DOHH2 (cell line): ENCODE measurements at regions not wholly inside any gene's neighbourhood (a gene's known extent, or its start where the extent isn't known, plus 50 kb on each side); places are given as distances from the start of the nearest gene placed in this dataset.

Source experiments
- CTCF ChIP-seq: fragments of 200-600 bp; sonication (generic); IDR thresholded peaks from one replicate; pipeline ENCODE4 v1.5.1; 2014; ENCODE audit warnings: antibody characterized with exemption, mild to moderate bottlenecking, low read depth, low read length; ENCODE audit not compliant: poor library complexity, severe bottlenecking
- EZH2phosphoT487 ChIP-seq: fragments of 200-600 bp; sonication (generic); IDR thresholded peaks from 2 replicates; pipeline ENCODE4 v1.6.1; 2017; ENCODE audit warnings: borderline replicate concordance, mild to moderate bottlenecking, antibody characterized with exemption, low read length, moderate library complexity, mixed read lengths

GRCh38 chr5:105977163-105977562 lies 1693.6 kb downstream of the EFNA5 start:
- no peak for TF ChIP-seq CTCF
- TF ChIP-seq EZH2phosphoT487 = no peak
